ENCODE measurements at regions not wholly inside any gene's neighbourhood (a gene's known extent, or its start where the extent isn't known, plus 50 kb on each side); places are given as distances from the start of the nearest gene placed in this dataset.

GRCh38 chr6:25043892-25044291 lies 108.1 kb upstream of the RIPOR2 start:
- peaks cover 0 to 4% (median 0%) of the 10 kb centered on the region in 3 donors for H3K27me3 ChIP-seq (ENCODE audit: insufficient read depth in 3 of 3, low read length in 2 of 3)

GRCh38 chr6:25046942-25047341 lies 111.2 kb upstream of the RIPOR2 start:
- H3K4me1 ChIP-seq = no peaks in the 10 kb centered on the region
- H3K27ac ChIP-seq = no peak overlapping the region
- intact Hi-C loops (cut with DNase I) = no loop called here
- TF ChIP-seq CTCF (IDR thresholded peaks at IDR 0.05) = no peak
- peaks cover 0 to 4% (median 0%) of the 10 kb centered on the region in 3 donors for H3K27me3 ChIP-seq (ENCODE audit: insufficient read depth in 3 of 3, low read length in 2 of 3)
- DNase-seq = no peak
- H3K36me3 ChIP-seq (ENCODE audit: insufficient read depth in 1 of 2, low read depth in 1 of 2) = no peaks in the 10 kb centered on the region
- WGBS, 3 donors = 85 to 87% (median 86%) methylated on average over 2 of the region's 2 CpGs
- no peak overlapping the region for H3K4me3 ChIP-seq
- H3K9me3 ChIP-seq = no peaks in the 10 kb centered on the region
- ATAC-seq = no peak

More at GRCh38 chr6:25043892-25044291, 108.1 kb upstream of the RIPOR2 start:
- intact Hi-C loops (cut with DNase I) = no loop called here
- no peak for ATAC-seq
- DNase-seq = no peak
- Histone ChIP-seq H3K27ac (no peak overlapping the region), H3K4me3 (no peak overlapping the region), H3K4me1 (no peaks in the 10 kb centered on the region), H3K9me3 (no peaks in the 10 kb centered on the region), H3K36me3 (ENCODE audit: insufficient read depth in 1 of 2, low read depth in 1 of 2) (no peaks in the 10 kb centered on the region)
- 86 to 100% (median 91%) methylated on average over 2 of the region's 2 CpGs for WGBS, 3 donors
- no peak for TF ChIP-seq CTCF (IDR thresholded peaks at IDR 0.05)

- H3K27ac ChIP-seq = no peak overlapping the region
- H3K4me1 ChIP-seq = no peaks in the 10 kb centered on the region
- WGBS, 3 donors = 43 to 56% (median 55%) methylated on average over 6 of the region's 6 CpGs
- intact Hi-C loops (cut with DNase I) = no loop called here
- H3K27me3 ChIP-seq (ENCODE audit: insufficient read depth in 3 of 3, low read length in 2 of 3) = no peaks in the 10 kb centered on the region
- TF ChIP-seq CTCF (IDR thresholded peaks at IDR 0.05) = no peak
- H3K36me3 ChIP-seq (ENCODE audit: insufficient read depth in 1 of 2, low read depth in 1 of 2) = no peaks in the 10 kb centered on the region
- ATAC-seq (no peak), DNase-seq (no peak)
- no peaks in the 10 kb centered on the region for H3K9me3 ChIP-seq
- H3K4me3 ChIP-seq = no peak overlapping the region
Observed at GRCh38 chr6:25050356-25050755, 114.6 kb upstream of the RIPOR2 start.

DNA sequence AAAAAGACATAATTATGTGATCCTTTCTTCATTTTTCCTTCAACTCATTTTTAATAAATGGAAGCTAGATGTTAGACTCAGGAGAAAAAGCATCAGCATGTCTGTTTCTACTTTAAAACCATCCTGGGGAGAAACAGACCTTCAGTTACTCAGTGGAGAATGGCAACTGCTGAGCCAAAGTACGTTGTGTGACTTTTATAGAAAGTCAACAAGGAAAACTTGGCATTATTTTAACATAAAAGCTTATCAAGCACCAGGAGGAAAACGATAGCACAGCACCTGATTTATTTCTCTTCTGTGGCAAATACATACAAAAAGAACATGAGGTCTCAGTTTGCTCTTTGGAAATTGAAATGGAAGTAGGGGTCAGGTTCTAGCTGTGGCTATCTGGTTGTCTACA lies 115.3 kb upstream of the RIPOR2 start:
- no peaks in the 10 kb centered on the region for H3K4me1 ChIP-seq
- 22 to 43% (median 33%) methylated on average over 2 of the region's 2 CpGs for WGBS, 3 donors
- DNase-seq = no peak
- no peaks in the 10 kb centered on the region for H3K9me3 ChIP-seq
- TF ChIP-seq CTCF (IDR thresholded peaks at IDR 0.05) = no peak
- H3K27ac ChIP-seq = no peak overlapping the region
- H3K36me3 ChIP-seq (ENCODE audit: insufficient read depth in 1 of 2, low read depth in 1 of 2) = no peaks in the 10 kb centered on the region
- no peaks in the 10 kb centered on the region for H3K27me3 ChIP-seq (ENCODE audit: insufficient read depth in 3 of 3, low read length in 2 of 3)
- ATAC-seq = no peak
- intact Hi-C loops (cut with DNase I) = no loop called here
- no peak overlapping the region for H3K4me3 ChIP-seq

- ATAC-seq (no peak), DNase-seq (no peak)
- Histone ChIP-seq H3K9me3 (no peaks in the 10 kb centered on the region), H3K27ac (no peak overlapping the region), H3K4me1 (no peaks in the 10 kb centered on the region), H3K4me3 (no peak overlapping the region), H3K27me3 (ENCODE audit: insufficient read depth in 3 of 3, low read length in 2 of 3) (no peaks in the 10 kb centered on the region), H3K36me3 (ENCODE audit: insufficient read depth in 1 of 2, low read depth in 1 of 2) (no peaks in the 10 kb centered on the region)
- WGBS, 3 donors = 84 to 95% (median 88%) methylated on average over 1 of the region's 1 CpG
- intact Hi-C loops (cut with DNase I) = no loop called here
- no peak for TF ChIP-seq CTCF (IDR thresholded peaks at IDR 0.05)
Observed at GRCh38 chr6:25052181-25052580, 116.4 kb upstream of the RIPOR2 start.
